H1 (cell line): ENCODE measurements at regions not wholly inside any gene's neighbourhood (a gene's known extent, or its start where the extent isn't known, plus 50 kb on each side); places are given as distances from the start of the nearest gene placed in this dataset.

ENCODE experiments used
- CTCF ChIA-PET: fragments of 300-600 bp; sonication (Branson Sonifier 250); formaldehyde crosslinking; loops from one replicate; lab custom pipeline; 2021; ENCODE audit not compliant: partially characterized antibody; lab: Charles Lee
- POLR2A ChIA-PET: fragments of 300-600 bp; sonication (Branson Sonifier 250); formaldehyde crosslinking; loops from one replicate; lab custom pipeline; 2021; ENCODE audit warnings: inconsistent platforms; ENCODE audit not compliant: partially characterized antibody; lab: Charles Lee
- DNase-seq, 2 experiments: peaks; one replicate each; pipeline versions ENCODE4 v3.0.0 to v3.0.0-alpha.2; 2010 to 2022; ENCODE audit warnings: low spot score in 2 of 2, low read depth in 1 of 2, mixed read lengths in 1 of 2
- FAIRE-seq: peaks from 2 replicates; lab custom pipeline; 2011; peaks lifted over from hg19 to GRCh38; lab: Jason Lieb, UNC
- H2AFZ ChIP-seq: 2 replicates; pipeline ENCODE4 v1.8.1; 2012; ENCODE audit warnings: low read length, inconsistent platforms
- H2AK5ac ChIP-seq: 2 replicates; pipeline ENCODE4 v1.6.1; 2013; ENCODE audit warnings: low read depth, low read length
- H2BK120ac ChIP-seq: replicated peaks from 2 replicates; pipeline ENCODE3; 2013; ENCODE audit warnings: low read depth, low read length, inconsistent platforms
- H2BK12ac ChIP-seq: 2 replicates; pipeline ENCODE4 v1.6.1; 2013; ENCODE audit warnings: low read depth, low read length
- H2BK15ac ChIP-seq: 2 replicates; pipeline ENCODE4 v1.6.1; 2013; ENCODE audit warnings: low read length
- H2BK20ac ChIP-seq: 2 replicates; pipeline ENCODE4 v1.6.1; 2013; ENCODE audit warnings: low read length
- H2BK5ac ChIP-seq: 2 replicates; pipeline ENCODE4 v1.6.1; 2013; ENCODE audit warnings: low read depth, low read length
- H3K14ac ChIP-seq: 2 replicates; pipeline ENCODE4 v1.6.1; 2013; ENCODE audit warnings: inconsistent platforms; ENCODE audit not compliant: insufficient read length
- H3K18ac ChIP-seq: 2 replicates; pipeline ENCODE4 v1.6.1; 2013; ENCODE audit warnings: low read length; ENCODE audit errors: extremely low read depth
- H3K23ac ChIP-seq: 2 replicates; pipeline ENCODE4 v1.6.1; 2013; ENCODE audit warnings: inconsistent platforms; ENCODE audit not compliant: insufficient read length
- H3K23me2 ChIP-seq: 2 replicates; pipeline ENCODE4 v1.6.1; 2013; ENCODE audit warnings: low read depth, low read length
- H3K27ac ChIP-seq: 2 replicates; pipeline ENCODE4 v1.6.1; 2011; ENCODE audit warnings: low read depth, low read length, inconsistent platforms
- H3K27me3 ChIP-seq, 4 experiments: replicated peaks in 1 of 4; 1 replicate in 1 of 4; 2 replicates in 3 of 4; pipeline versions ENCODE4 v1.6.1 to v1.8.1; 2011 to 2013; ENCODE audit warnings: low read length in 3 of 4, mild to moderate bottlenecking in 3 of 4, inconsistent platforms in 2 of 4, mixed read lengths in 2 of 4, moderate library complexity in 1 of 4; ENCODE audit not compliant: control insufficient read depth in 3 of 4, insufficient read depth in 3 of 4; ENCODE audit errors: extremely low read depth in 1 of 4
- H3K36me3 ChIP-seq, 4 experiments: 2 replicates each; pipeline versions ENCODE4 v1.6.1 to v1.8.1; 2011 to 2013; ENCODE audit warnings: mild to moderate bottlenecking in 4 of 4, low read length in 3 of 4, moderate library complexity in 2 of 4, control low read depth in 1 of 4, inconsistent platforms in 1 of 4; ENCODE audit not compliant: insufficient read depth in 4 of 4, control insufficient read depth in 2 of 4
- H3K4ac ChIP-seq: replicated peaks from 2 replicates; pipeline ENCODE3; 2013; ENCODE audit warnings: low read length, low read depth, mixed read lengths, inconsistent platforms; ENCODE audit not compliant: insufficient read length
- H3K4me1 ChIP-seq, 4 experiments: replicated peaks in 1 of 4; 1 replicate in 1 of 4; 2 replicates in 3 of 4; pipeline versions ENCODE4 v1.6.1 to v1.8.1; 2011 to 2013; ENCODE audit warnings: low read length in 3 of 4, inconsistent platforms in 2 of 4, mixed read lengths in 1 of 4; ENCODE audit not compliant: insufficient read depth in 4 of 4, control insufficient read depth in 3 of 4
- H3K4me2 ChIP-seq, 2 experiments: 2 replicates each; pipeline versions ENCODE4 v1.6.1 to v1.8.1; 2011 to 2013; ENCODE audit warnings: low read depth in 2 of 2, low read length in 2 of 2, control low read depth in 1 of 2, inconsistent platforms in 1 of 2, mild to moderate bottlenecking in 1 of 2; ENCODE audit not compliant: insufficient read depth in 1 of 2
- H3K4me3 ChIP-seq, 4 experiments: fragments of 200-600, 300-600 bp in 1 of 4; sonication (generic), shearing (Covaris generic), sonication (Bioruptor Twin) in 1 of 4; 2 replicates each; pipeline versions ENCODE4 v1.5.1 to v1.8.1; 2011 to 2016; ENCODE audit warnings: low read length in 4 of 4, low read depth in 3 of 4, control low read depth in 2 of 4, inconsistent platforms in 2 of 4, mild to moderate bottlenecking in 2 of 4, mixed read lengths in 1 of 4, moderate library complexity in 1 of 4; ENCODE audit not compliant: insufficient read depth in 2 of 4; ENCODE audit errors: extremely low read depth in 1 of 4
- H3K56ac ChIP-seq: replicated peaks from 2 replicates; pipeline ENCODE3; 2013; ENCODE audit warnings: low read depth, mild to moderate bottlenecking, mixed read lengths, low read length, inconsistent platforms; ENCODE audit not compliant: insufficient read length
- H3K79me1 ChIP-seq: 2 replicates; pipeline ENCODE4 v1.6.1; 2013; ENCODE audit warnings: low read depth, low read length, control low read depth
- H3K79me2 ChIP-seq, 2 experiments: 2 replicates each; pipeline versions ENCODE4 v1.6.1 to v1.8.1; 2012 to 2013; ENCODE audit warnings: low read length in 2 of 2, mild to moderate bottlenecking in 2 of 2, inconsistent platforms in 1 of 2; ENCODE audit not compliant: insufficient read depth in 2 of 2, control insufficient read depth in 1 of 2
- H3K9ac ChIP-seq, 4 experiments: replicated peaks in 1 of 4; 1 replicate in 1 of 4; 2 replicates in 3 of 4; pipeline versions ENCODE4 v1.6.1 to v1.8.1; 2011 to 2013; ENCODE audit warnings: low read depth in 3 of 4, low read length in 3 of 4, control low read depth in 2 of 4, mild to moderate bottlenecking in 2 of 4, moderate library complexity in 2 of 4, inconsistent platforms in 1 of 4; ENCODE audit errors: extremely low read depth in 1 of 4
- H3K9me3 ChIP-seq, 2 experiments: 2 replicates each; pipeline versions ENCODE4 v1.6.1 to v1.8.1; 2012 to 2013; ENCODE audit warnings: mild to moderate bottlenecking in 2 of 2, moderate library complexity in 2 of 2, control low read depth in 1 of 2, inconsistent platforms in 1 of 2, low read depth in 1 of 2, low read length in 1 of 2, mixed read lengths in 1 of 2; ENCODE audit not compliant: insufficient read depth in 2 of 2
- H4K20me1 ChIP-seq, 2 experiments: replicated peaks in 1 of 2; 2 replicates each; pipeline versions ENCODE3 to v1.8.1; 2011 to 2013; ENCODE audit warnings: inconsistent platforms in 2 of 2, low read length in 2 of 2, mild to moderate bottlenecking in 1 of 2; ENCODE audit not compliant: insufficient read depth in 2 of 2, control insufficient read depth in 1 of 2
- H4K5ac ChIP-seq: 2 replicates; pipeline ENCODE4 v1.6.1; 2013; ENCODE audit warnings: low read length, low read depth, mixed read lengths, inconsistent platforms; ENCODE audit not compliant: insufficient read length
- H4K8ac ChIP-seq: 2 replicates; pipeline ENCODE4 v1.8.0; 2013; ENCODE audit warnings: mild to moderate bottlenecking, moderate library complexity, low read length, inconsistent platforms; ENCODE audit not compliant: insufficient read depth; ENCODE audit errors: extremely low read depth
- H4K91ac ChIP-seq: replicated peaks from 2 replicates; pipeline ENCODE3; 2013; ENCODE audit warnings: low read length, mixed read lengths, inconsistent platforms; ENCODE audit not compliant: insufficient read length
- CTBP2 ChIP-seq: IDR thresholded peaks from 2 replicates; pipeline ENCODE4 v1.7.0; 2011; ENCODE audit warnings: borderline replicate concordance, mild to moderate bottlenecking, moderate library complexity, mixed read lengths, low read length; ENCODE audit not compliant: insufficient read depth, insufficient read length
- CTCF ChIP-seq, 3 experiments: IDR thresholded peaks; 1 replicate in 2 of 3; 2 replicates in 1 of 3; pipeline versions ENCODE4 v1.5.1 to v1.6.1; 2011; ENCODE audit warnings: low read length in 3 of 3, mild to moderate bottlenecking in 3 of 3, inconsistent platforms in 2 of 3, low read depth in 1 of 3, moderate library complexity in 1 of 3; ENCODE audit not compliant: insufficient read depth in 1 of 3; ENCODE audit errors: control extremely low read depth in 1 of 3
- SIN3A ChIP-seq, 2 experiments: IDR thresholded peaks in 1 of 2; conservative IDR thresholded peaks in 1 of 2; 2 replicates each; pipeline ENCODE4 v1.6.1; 2011 to 2012; ENCODE audit warnings: low read length in 2 of 2, improper control_type of control experiment in 1 of 2, low read depth in 1 of 2, mild to moderate bottlenecking in 1 of 2
- SIRT6 ChIP-seq: IDR thresholded peaks from one replicate; pipeline ENCODE4 v1.7.1; 2012; ENCODE audit warnings: low read length, inconsistent platforms
- SIX5 ChIP-seq: IDR thresholded peaks from 2 replicates; pipeline ENCODE4 v1.6.1; 2011; ENCODE audit warnings: mild to moderate bottlenecking, low read depth, low read length
- WGBS, 2 experiments: shearing (Covaris generic) in 1 of 2; methylation state at CpG; one replicate each; pipeline versions ENCODE4 v1.1.6 to v1.1.7; 2013 to 2015; ENCODE audit warnings: low lambda C conversion rate in 2 of 2, mixed read lengths in 2 of 2, inconsistent platforms in 1 of 2, low coverage in 1 of 2, missing lambda C conversion rate in 1 of 2; ENCODE audit not compliant: insufficient replicate concordance in 2 of 2, insufficient coverage in 1 of 2, insufficient read length in 1 of 2; ENCODE audit errors: extremely low coverage in 1 of 2, missing lambda C conversion rate in 1 of 2; 5-methylcytosine and 5-hydroxymethylcytosine counted together

- no peak overlapping the region for H3K4me3 ChIP-seq
- DNase-seq, result no peak
Measured at GRCh38 chr13:88800505-88800904, 1129.3 kb downstream of the SLITRK5 start.

More at GRCh38 chr13:88800505-88800904, 1129.3 kb downstream of the SLITRK5 start:
- no peak overlapping the region for H4K5ac ChIP-seq
- H4K20me1 ChIP-seq, result no peaks in the 10 kb centered on the region
- H3K4me2 ChIP-seq, result no peak overlapping the region
- H3K4me1 ChIP-seq, result no peaks in the 10 kb centered on the region
- H3K23me2 ChIP-seq, result no peaks in the 10 kb centered on the region
- H3K9ac ChIP-seq, result no peak overlapping the region
- no peak overlapping the region for H3K27ac ChIP-seq
- POLR2A ChIA-PET, result no interaction called here
- no peaks in the 10 kb centered on the region for H3K27me3 ChIP-seq
- CTCF ChIA-PET, result interaction anchor here (0.7 kb wide), 1 partner anchor 1442 kb away, joined by 5 read pairs; no protein-coding TSS in a partner anchor
- TF ChIP-seq CTCF (IDR thresholded peaks at IDR 0.05; ENCODE audit: control extremely low read depth in 1 of 3, insufficient read depth in 1 of 3, low read depth in 1 of 3, low read length in 3 of 3), result no peak
- no peak for TF ChIP-seq SIX5
- TF ChIP-seq SIN3A (conservative IDR thresholded peaks at IDR 0.05 in 1 of 2, IDR thresholded peaks at IDR 0.05 in 1 of 2; ENCODE audit: low read depth in 1 of 2, low read length in 2 of 2), result no peak
- TF ChIP-seq CTBP2, result no peak
- no peak for TF ChIP-seq SIRT6
- no peak overlapping the region for H4K8ac ChIP-seq
- no peak for FAIRE-seq
- 95% methylated on average over 1 of the region's 1 CpG; no CpG with 5 or more reads in 1 of the 2 experiments for WGBS, 2 experiments
- H3K9me3 ChIP-seq, result no peaks in the 10 kb centered on the region
- H2BK120ac ChIP-seq, result no peak overlapping the region
- H2BK15ac ChIP-seq, result no peak overlapping the region
- H2BK12ac ChIP-seq, result no peak overlapping the region
- no peak overlapping the region for H2BK20ac ChIP-seq
- no peak overlapping the region for H2AK5ac ChIP-seq
- no peak overlapping the region for H2BK5ac ChIP-seq
- H3K14ac ChIP-seq, result no peak overlapping the region
- H3K36me3 ChIP-seq, result no peaks in the 10 kb centered on the region
- no peak overlapping the region for H3K4ac ChIP-seq
- no peak overlapping the region for H4K91ac ChIP-seq
- H2AFZ ChIP-seq, result no peak overlapping the region
- no peak overlapping the region for H3K23ac ChIP-seq
- no peak overlapping the region for H3K18ac ChIP-seq
- no peak overlapping the region for H3K56ac ChIP-seq
- H3K79me1 ChIP-seq, result no peaks in the 10 kb centered on the region
- no peaks in the 10 kb centered on the region for H3K79me2 ChIP-seq
